HS-27A (cell line): ENCODE measurements at regions not wholly inside any gene's neighbourhood (a gene's known extent, or its start where the extent isn't known, plus 50 kb on each side); places are given as distances from the start of the nearest gene placed in this dataset.
"Not testable (repeated sequence)": the region's sequence is repeated elsewhere in the genome, so short reads cannot be mapped to it uniquely, and the experiment has no call there.

ENCODE experiments used
- DNase-seq: peaks from one replicate; pipeline ENCODE4 v3.0.0-alpha.2; 2012; ENCODE audit warnings: low read depth, missing footprints

DNA sequence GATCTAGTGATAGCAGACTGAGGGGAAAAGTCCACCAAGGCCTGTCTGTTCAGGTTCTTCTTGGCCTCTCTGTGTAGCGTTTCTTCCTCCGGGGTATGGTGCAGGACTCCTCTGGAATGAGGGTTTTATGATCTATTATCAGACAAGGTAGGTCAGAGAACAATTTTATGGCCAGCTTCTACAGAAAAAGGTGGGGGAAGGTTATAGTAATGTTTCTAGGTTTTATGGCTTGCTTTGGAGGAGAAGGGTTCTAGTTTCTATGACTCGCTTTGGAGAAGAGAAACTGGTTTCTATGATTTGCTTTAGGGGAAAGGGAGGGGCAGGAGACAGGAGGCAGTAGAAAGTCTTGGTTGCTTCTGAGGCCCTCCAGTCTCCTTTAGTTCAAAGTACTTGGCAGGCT, 144.8 kb upstream of the LAMA2 start:
- no peak for DNase-seq

DNA sequence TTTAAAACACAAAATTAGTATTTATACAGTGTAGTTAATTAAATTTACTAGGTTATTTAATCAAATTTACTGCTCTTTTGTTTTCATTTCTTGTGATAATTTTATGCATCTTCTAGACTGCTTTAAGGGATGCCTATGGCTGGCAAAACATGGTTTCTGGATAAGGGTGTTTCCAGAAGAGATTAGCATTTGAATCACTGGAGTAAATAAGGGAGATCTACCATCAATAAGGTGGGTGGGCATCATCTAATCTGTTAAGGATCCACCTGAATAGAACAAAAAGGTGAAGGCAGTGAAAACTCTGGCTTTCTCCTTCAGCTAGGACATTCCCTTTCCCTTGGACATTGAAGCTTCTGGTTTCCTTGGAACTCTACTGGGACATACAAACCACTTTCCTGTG, 146.2 kb upstream of the LAMA2 start:
- DNase-seq = no peak

DNA sequence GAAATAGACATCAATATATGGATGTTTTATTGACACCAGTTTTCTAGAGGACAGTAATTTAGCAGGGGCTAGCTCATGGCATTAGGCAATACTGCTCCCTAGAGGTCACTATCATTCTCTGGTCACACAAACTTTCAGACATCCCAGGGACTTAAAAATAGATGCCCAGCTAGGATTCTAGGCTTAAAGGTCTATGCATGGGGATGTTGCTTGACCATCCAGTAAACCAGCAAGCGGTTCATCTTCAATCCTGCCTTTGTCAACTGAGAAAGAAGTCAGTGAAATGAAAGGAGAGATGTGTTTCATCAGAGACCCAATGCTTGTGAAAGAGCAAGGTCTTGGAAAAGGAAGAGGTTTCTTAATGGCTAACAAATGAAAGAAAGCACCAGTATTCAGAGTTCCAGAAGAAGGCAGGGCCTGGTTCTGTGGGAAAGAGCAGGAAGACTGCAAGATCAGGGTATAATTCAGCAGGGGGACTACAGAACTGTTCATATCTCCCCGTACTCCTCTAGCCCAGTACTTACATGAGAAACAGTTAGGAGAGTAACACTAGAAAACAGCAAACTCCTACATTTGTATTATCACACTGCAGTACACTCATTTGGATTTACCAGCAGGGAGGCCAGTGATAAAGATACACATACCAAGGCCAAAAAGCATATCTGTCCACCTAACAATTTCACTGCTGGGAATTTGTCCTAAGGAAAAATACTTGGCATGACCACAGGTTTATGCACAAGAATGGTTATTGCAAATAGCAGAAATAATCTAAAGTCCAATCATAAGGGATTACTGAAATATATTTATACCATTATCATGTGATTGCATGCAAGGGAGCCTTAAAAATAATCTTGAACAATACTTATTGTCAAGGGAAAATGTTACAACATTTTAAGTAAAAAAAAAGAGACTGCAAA, 151.4 kb upstream of the LAMA2 start:
- DNase-seq = peak; percentile 35

DNA sequence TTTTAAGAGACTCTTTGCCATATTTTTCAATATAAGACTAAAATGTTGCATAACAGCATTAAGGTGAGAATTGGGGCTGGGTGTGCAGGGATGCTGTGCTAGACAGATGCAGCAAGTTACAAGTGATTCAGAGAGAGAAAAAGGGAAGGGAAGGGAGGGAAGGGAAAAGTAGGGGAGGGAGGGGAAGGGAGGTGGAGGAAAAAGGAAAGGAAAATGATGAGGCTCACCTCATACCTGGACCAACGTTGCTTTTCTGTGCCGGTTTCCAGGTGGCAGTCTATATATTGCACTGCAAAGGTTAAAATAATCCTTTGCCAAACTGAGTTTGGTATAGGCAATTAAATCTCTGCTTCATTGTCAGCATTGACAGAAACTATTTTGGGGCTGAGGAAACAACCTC, 155.4 kb upstream of the LAMA2 start:
- no peak for DNase-seq

DNA sequence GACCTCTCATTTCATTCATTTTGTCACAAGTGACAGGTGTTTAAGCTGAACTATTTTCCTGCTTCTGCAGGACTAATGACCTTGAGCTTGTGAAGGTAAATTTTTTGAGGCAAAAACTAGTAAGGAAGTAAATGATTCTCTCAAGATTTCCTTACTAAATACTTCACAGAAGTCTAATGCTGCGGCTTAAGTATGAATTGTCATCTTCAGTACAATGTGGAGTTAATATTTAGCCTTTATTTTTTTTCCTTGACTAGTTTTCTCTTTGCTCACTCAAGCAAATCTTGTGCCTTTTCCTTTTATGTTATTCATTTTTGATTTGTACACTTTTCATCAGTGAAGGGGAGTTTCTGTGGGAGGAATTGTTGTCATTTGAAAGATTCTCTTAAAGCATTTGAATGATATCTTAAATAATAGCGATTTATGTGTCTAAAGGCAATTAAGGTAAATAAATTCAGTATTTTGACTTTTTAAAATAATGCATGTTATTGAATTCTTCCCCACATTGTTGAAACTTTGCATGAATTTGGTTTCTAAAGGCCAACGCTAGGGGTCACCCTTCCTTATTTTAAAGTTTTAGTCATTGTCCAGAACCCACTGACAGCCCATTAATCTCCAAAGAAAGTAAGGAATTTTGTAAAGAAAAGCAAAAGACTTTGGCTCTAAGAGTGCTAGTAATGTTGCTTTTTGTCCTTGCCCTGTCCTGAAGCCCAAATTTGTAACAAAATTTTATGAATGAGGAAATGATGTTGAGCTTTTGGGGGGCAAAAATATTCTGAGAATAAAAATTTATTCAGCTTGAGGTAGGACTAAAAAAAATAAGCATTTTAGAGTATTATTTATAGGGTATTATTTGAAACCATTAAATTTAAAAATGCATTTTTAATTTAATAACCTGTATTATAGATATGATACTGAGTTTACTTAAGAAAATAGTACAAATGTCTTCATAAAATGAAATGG, 157.4 kb upstream of the LAMA2 start:
- peak; percentile 27 for DNase-seq

DNA sequence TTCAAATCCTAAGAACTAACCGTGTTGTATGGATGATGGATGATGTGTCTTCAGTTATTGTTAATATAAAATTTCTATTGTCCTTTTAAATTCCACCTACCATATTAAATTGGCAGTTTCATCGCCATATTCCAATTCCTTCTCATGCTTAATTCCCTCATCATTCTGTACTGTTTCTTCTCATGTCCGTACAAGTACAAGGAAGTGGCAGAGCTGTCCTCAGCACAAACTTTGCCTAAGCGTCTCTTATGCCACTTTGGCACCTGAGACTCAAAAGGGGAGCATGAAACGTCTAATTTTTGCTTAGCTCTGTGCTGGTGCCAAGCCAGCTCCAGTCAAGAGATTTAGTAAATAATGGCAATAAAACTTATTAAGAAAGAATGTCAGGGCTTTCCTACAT, 158.2 kb upstream of the LAMA2 start:
- DNase-seq = no peak

DNA sequence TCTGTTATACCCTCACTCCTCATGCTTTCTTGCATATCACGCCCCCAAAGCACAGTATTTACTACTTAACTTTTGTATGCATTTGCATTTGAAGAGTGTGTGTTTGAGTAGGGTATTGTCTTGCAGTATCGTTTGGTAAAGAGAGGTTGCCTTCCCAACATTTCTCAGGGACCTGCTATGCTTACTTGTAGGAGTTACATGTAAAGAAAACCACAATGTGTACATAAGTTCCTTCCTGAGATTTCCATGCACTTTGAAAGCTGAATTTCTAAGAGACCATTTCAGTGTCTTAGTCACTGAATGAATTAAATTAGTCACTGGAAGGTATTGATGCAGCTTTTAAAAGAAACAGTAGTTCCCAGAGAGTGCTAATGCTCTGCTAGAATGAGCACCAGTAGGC, 159.3 kb upstream of the LAMA2 start:
- no peak for DNase-seq

DNA sequence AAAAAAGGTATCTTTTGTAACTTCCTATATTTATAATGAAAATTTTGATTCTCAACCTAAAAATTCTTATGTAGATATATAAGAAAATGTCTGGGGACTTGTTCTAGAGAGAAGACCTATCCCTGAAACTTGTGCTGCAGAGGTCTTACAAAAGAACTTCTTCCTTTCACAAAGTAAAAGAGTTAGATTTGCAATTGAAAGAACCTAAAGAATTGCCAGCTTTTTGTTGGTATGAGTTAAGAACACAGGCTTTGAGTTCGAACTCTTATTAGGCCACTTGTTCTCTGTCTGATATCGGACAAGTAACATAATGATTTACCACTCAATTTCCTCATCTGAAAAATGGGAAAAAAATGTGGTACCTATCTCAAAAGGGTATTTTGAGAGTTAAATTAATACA, 162.0 kb upstream of the LAMA2 start:
- no peak for DNase-seq

DNA sequence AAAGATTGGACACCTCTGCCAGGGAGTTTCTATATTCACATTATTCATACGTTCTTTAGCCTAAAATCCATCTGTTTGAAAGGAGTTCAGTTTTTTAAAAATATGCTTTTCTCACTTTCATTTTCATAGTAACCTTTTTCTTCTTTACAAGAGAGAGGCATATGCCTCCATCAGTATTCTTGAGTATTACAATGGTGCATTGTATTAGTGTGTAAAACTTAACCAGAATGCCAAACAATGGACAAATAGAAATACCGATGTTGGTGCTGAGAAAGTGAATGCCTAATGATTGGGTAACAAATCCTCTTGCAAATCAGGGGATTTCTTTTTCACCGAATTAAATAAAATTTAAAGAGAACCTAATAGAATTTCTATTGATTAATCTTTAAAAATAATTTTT, 163.2 kb upstream of the LAMA2 start:
- DNase-seq = no peak

DNA sequence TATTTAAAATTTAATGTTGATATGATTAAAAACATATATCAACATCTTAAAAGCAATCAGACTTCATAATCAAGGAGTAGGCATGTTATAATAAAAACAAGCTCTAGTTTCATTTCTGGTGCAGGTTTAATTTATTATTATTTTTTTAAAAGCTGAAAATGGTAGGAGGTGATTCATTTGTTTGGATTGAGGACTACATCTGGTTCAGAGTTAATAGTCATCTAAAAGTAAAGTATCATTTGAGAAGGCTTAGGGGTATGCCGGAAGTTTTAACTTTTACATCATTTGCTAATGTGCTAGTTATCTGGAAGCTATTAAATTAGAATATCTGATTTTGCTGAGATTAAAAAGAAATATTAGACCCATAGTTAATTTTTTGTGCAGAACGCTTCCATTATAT, 169.5 kb upstream of the LAMA2 start:
- no peak for DNase-seq

DNA sequence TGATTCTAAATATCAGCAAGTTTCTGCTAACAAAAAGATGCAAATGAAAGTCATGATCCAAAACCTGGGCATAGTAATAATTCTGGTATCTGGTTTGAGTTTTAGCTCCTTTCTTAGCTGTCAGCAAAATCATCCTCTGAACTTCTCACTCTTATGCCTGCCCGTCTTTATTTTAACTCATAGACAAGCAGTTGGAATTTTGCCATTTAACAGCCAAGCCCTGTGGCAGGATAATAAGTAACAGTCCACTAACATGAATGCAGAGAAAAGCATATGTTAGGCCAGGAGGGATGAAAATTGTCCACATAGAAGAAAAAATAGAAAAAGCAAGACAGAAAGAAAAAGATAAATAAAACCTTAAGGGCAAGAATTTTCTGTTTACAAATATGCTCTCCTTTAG, 170.0 kb upstream of the LAMA2 start:
- no peak for DNase-seq

DNA sequence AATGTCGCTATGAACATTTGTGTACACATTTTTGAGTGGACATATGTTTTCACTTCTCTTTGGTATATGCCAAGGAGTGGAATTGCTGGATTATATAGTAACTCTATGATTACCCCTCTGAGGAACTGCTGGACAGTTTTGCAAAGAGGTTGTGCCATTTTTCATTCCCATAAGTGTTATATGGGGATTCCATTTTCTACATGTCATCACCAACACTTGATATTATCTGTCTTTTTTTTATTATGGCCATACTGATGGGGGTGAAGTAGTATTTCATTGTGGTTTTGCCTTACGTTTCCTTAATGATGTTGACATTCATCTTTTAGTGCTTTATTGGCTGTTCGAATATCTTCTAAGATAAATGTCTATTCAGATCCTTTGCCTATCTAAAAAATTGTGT, 171.8 kb upstream of the LAMA2 start:
- no peak for DNase-seq

DNA sequence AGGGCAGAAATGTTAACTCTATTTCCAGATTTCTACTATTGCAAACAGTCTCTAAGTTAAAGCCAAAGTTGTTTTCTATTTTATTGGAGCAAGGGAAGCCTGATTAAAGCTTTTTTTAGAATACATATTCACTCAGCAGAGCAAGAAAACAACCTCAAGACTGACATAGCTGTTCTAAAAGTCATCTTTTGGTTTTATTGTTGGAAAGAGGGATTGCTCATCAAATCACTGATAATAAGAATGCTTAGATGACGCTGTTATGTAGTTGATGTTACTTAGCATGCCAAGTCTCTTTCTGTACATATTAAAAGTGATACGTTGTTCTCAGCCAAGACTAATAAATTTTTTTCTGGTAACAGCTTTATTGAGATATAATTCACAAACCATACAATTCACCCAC, 172.6 kb upstream of the LAMA2 start:
- DNase-seq = no peak

DNA sequence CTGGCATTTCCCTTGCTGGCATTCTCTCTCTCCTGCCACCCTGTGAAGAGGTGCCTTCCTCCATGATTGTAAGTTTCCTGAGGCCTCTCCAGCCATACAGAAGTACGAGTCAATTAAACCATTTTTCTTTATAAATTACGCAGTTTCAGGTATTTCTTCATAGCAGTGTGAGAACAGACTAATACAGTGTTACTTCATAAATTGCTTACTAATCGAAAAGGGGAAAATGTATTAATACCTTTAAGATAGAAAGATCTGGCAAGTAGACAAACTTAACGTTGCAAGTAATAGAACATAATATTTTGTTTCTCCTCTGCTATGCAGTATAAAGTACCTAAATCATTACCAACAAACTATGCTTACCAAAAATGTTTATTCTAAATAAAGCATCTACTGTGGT, 178.3 kb upstream of the LAMA2 start:
- no peak for DNase-seq

DNA sequence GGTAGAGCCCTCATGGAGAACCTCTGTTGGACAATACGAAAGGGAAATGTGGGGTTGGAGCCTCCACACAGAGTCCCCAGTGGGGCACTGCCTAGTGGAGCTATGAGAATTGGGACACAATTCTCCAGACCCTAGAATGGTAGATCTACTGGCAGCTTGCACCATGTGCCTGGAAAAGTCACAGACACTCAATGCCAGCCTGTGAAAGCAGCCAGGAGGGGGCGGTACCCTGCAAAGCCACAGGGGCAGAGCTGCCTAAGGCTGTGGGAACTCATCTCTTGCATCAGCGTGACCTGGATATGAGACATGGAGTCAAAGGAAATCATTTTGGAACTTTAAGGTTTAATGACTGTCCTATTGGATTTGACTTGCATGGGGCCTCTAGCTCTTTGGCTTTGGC, 179.1 kb upstream of the LAMA2 start:
- DNase-seq = not testable (repeated sequence)

DNA sequence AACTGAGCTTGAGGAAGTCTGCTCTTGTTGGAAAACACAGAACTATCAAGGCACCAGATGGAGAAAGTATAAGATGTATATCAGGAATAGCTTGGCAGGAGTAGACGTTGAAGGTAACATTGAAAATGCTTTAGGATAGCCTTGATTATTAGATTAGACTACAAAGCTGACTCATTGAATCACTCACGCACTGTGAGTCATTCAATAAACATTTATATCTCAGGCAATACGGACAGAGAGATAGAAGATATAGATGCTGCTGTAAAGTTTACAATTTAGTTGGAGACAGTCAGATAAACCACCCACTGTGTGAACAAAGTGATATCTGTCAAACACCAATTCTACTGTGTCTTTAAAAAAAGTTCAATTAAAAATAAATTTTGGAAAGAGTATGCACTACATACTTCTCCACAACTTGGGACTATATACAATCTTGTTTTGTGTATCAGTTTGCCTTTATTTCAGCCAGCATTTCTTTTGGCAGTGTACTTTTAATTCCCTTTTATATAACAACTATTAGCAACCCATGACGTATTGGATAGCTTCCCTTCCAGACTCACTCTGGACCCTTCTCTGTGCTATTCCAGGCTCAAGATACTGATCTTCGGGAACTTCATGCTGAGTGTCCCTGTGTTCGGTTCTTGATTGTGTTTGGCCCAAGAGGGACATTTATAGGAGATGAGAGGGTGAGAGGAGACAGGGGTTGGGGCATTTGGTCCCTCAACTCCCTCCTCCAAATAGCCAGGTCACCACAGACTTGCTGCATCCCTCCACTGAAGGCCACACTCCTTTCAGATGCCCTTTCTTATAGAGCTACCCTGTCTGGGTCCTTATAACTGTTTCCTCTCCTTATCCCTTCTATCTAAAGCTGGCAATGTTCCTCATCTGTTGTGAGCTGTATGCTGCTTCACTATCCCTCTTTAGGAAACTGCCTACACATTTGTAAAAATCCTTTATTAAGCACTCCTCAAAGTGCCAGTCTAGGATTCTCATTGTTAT, 176.6 kb upstream of the PTPRK start:
- peak; percentile 74 for DNase-seq

DNA sequence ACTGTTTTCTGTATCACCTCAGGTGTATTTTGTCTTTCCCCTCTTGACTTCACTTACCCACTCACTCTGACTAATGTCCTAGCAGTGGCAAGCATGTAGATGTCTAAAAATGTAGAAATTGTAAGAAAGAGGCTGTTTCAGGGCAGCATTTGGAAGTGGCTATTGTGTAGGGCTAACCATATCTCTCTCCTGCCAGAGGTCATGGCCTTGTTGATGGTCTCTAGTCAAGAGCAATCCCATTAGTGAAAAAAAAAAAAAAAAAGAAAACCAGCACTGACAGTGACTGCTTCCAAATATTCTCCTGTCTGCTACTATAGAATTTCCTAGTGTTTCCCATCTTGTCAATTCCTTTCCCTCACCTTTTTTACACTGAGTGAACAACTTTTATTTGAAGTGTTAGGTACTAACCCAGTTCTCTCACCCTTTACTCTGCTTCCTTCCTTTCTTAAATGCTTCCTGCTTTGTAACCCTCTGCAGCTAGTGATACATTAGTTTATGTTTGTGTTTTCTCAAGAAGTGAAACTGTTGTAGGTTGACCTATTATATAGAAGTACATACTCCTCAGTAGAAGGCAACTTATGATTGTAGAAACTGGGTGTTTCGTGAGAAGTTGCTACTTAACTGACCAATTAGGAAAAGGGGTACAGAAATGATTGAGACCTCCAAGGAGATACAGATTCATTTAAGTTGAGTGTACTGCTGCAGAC, 174.1 kb upstream of the PTPRK start:
- DNase-seq = no peak

DNA sequence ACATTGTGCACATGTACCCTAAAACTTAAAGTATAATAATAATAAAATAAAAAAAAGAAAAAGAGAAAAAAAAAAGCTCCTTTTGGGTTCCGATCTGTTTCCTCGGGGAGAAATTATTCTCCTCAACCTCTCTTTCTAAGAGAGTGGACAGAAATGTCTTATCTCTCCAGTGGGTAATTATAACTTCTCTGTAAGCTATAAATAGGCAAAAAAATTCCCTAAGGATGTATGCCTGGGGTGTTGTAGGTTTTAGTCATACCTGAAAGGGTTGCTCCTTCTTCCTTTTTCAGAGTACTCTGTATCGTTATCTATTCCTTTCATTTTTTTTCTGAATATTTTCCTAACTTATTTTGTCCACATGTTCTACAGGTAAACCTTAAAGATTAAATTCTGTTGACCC, 169.7 kb upstream of the PTPRK start:
- no peak for DNase-seq

DNA sequence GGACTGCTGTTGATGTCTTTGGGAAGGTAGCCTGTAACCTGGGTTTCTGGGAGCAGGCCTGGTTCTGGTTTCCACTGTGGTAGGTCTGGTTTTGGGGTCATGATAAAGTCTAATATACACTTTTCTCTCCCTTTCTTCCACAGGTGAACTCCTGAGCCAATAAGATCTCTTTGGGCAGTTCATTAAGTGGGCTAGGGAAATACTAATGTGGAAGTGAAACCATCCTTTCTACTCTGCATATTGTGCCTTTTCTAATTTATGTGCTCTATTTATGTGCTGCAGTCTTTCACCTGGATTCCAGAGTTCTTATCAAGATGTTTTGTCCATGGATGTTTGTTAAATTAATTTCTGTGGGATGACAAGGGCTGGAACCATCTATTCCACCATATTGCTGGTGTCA, 165.7 kb upstream of the PTPRK start:
- DNase-seq = no peak

DNA sequence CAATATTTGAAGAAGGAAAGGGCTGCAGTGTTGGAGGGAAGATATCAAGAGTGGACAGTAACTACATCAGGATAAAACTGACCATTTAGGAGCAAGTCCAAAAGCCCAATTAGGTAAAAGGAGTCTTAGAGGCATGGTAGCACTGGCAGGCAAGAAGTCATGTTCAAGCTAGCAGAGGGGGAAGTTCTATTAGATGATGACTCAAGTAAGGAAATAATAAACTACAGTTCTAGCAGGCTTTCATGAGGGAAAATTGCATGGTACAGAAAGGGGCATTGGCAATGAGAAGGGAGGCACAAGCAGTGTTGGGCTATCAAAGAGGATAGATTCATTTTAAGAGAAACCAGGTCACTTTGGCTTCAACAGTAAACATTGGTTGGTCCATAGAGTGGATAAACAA, 156.1 kb upstream of the PTPRK start:
- DNase-seq = no peak

DNA sequence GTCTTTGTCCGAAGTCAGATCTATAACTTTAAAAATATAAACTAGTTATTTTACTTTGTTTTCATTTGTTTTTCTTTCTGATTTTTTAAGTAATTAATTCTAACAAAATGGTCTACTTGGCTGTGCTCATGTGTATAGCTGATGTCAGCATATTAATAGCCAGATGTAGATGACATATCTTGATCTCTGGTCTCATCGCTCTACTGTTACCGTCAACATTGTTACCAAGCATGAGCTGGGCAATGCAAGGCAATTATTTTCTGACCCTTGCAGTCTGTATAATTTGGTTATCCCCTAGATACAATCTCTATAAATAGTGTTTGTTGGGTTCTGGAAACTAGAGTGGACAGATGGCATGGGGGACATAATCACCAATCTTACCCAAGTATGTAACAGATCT, 151.6 kb upstream of the PTPRK start:
- no peak for DNase-seq
